ENCODE measurements at regions not wholly inside any gene's neighbourhood (a gene's known extent, or its start where the extent isn't known, plus 50 kb on each side); places are given as distances from the start of the nearest gene placed in this dataset.

DNA sequence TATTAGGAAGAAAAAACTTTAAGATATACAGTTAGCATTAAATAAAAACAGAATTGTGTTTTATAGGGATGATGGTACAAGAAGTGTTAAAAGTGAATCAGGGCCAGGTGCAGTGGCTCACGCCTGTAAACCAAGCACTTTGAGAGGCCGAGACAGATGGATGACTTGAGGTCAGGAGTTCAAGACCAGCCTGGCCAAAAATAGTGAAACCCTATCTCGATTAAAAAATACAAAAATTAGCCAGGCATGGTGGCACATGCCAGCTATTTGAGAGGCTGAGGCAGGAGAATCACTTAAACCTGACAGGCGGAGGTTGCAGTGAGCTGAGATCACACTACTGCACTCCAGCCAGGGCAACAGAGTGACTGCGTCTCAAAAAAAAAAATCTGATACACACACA lies 282.9 kb upstream of the ATP10B start:
- Mint-ChIP-seq H3K27me3 (ENCODE audit: unreplicated experiment) (no peaks in the 10 kb centered on the region), H3K9me3 (ENCODE audit: low read depth, unreplicated experiment) (peaks cover 3% of the 10 kb centered on the region), H3K36me3 (ENCODE audit: insufficient read depth, unreplicated experiment) (no peaks in the 10 kb centered on the region), H3K4me3 (ENCODE audit: low read depth, unreplicated experiment) (no peak overlapping the region), H3K4me1 (ENCODE audit: low read depth, unreplicated experiment) (no peaks in the 10 kb centered on the region), H3K27ac (ENCODE audit: unreplicated experiment) (no peak overlapping the region)
- TF ChIP-seq, protein P1, sequence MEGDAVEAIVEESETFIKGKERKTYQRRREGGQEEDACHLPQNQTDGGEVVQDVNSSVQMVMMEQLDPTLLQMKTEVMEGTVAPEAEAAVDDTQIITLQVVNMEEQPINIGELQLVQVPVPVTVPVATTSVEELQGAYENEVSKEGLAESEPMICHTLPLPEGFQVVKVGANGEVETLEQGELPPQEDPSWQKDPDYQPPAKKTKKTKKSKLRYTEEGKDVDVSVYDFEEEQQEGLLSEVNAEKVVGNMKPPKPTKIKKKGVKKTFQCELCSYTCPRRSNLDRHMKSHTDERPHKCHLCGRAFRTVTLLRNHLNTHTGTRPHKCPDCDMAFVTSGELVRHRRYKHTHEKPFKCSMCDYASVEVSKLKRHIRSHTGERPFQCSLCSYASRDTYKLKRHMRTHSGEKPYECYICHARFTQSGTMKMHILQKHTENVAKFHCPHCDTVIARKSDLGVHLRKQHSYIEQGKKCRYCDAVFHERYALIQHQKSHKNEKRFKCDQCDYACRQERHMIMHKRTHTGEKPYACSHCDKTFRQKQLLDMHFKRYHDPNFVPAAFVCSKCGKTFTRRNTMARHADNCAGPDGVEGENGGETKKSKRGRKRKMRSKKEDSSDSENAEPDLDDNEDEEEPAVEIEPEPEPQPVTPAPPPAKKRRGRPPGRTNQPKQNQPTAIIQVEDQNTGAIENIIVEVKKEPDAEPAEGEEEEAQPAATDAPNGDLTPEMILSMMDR (IDR thresholded peaks at IDR 0.05; ENCODE audit: unreplicated experiment): no peak
- DNase-seq: no peak
- BruUV-seq (replicated peaks): no TSS peak
- intact Hi-C loops (cut with micrococcal nuclease; ENCODE audit: unreplicated experiment): no loop called here
- CTCF ChIA-PET: interaction anchor here (0.6 kb wide), 1 partner anchor 16 kb away, joined by 3 read pairs; no protein-coding TSS in a partner anchor

DNA sequence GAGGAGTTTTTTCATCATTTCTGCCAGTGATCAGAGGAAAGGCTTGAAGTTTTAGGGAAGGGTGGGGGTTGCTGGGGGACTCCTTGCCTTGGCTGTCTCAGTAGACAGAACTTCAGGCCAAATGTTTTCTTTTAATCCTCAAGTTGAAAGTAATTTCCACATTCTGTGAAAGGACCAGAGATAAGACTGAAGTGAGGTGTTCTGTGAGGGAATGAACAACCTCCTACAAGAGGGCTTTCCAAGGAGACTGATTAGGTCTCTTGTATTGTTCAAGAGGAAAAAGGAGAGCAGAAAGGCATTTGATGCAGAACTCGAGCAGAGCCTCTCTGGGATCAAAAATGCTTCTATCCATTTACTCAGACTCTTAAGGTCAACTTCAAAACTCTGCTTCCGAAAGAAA lies 282.1 kb upstream of the ATP10B start:
- no peak for DNase-seq
- H3K36me3 Mint-ChIP-seq (ENCODE audit: insufficient read depth, unreplicated experiment): no peaks in the 10 kb centered on the region
- no peak overlapping the region for H3K27ac Mint-ChIP-seq (ENCODE audit: unreplicated experiment)
- TF ChIP-seq, protein P1 (IDR thresholded peaks at IDR 0.05; ENCODE audit: unreplicated experiment): no peak
- no peaks in the 10 kb centered on the region for H3K27me3 Mint-ChIP-seq (ENCODE audit: unreplicated experiment)
- no TSS peak for BruUV-seq (replicated peaks)
- H3K9me3 Mint-ChIP-seq (ENCODE audit: low read depth, unreplicated experiment): peaks cover 3% of the 10 kb centered on the region
- H3K4me1 Mint-ChIP-seq (ENCODE audit: low read depth, unreplicated experiment): no peaks in the 10 kb centered on the region
- no peak overlapping the region for H3K4me3 Mint-ChIP-seq (ENCODE audit: low read depth, unreplicated experiment)
- intact Hi-C loops (cut with micrococcal nuclease; ENCODE audit: unreplicated experiment): no loop called here
- CTCF ChIA-PET: no interaction called here

DNA sequence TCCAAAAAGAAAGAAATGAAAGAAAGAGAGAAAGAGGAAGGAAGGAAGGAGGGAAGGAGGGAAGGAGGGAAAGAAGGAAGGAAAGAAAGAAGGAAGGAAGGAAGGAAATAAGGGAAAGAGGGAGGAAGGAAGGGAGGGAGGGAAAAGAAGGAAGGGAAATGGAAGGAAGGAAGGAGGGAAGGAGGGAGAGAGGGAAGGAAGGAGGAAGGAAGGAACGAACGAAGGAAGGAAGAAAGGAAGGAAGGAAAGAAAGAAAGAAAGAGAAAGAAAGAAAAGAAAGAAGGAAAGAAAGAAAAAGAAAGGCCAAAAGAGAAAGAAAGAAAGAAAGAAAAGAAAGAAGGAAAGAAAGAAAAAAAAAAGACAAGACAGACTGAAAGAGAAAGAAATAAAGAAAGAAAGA lies 263.9 kb upstream of the ATP10B start:
- Mint-ChIP-seq H3K27ac (ENCODE audit: unreplicated experiment) (no peak overlapping the region), H3K9me3 (ENCODE audit: low read depth, unreplicated experiment) (peaks cover 19% of the 10 kb centered on the region), H3K4me1 (ENCODE audit: low read depth, unreplicated experiment) (no peaks in the 10 kb centered on the region), H3K27me3 (ENCODE audit: unreplicated experiment) (no peaks in the 10 kb centered on the region), H3K4me3 (ENCODE audit: low read depth, unreplicated experiment) (no peak overlapping the region), H3K36me3 (ENCODE audit: insufficient read depth, unreplicated experiment) (no peaks in the 10 kb centered on the region)
- CTCF ChIA-PET: no interaction called here
- BruUV-seq (replicated peaks): no TSS peak
- intact Hi-C loops (cut with micrococcal nuclease; ENCODE audit: unreplicated experiment): no loop called here
- DNase-seq: no peak
- TF ChIP-seq, protein P1 (IDR thresholded peaks at IDR 0.05; ENCODE audit: unreplicated experiment): no peak

DNA sequence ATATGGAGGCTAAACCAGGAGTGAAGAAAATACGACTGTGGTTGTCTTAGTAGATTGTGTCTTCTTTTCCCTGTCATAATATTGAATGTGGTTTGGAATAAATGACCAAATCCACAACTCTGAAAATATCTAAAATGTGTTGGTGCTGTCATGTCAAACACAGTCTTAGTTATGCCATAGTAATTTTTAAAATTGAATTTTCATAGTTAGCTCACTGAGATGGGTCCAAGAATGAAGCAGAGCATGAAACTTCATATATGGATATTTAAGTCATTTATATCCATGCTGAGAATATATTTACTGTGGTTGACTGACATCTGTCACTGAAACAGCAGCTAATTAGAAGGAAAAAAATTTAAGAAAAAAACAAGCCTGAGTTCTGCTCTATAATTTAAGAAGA lies 260.4 kb upstream of the ATP10B start:
- DNase-seq: no peak
- Mint-ChIP-seq H3K36me3 (ENCODE audit: insufficient read depth, unreplicated experiment) (no peaks in the 10 kb centered on the region), H3K4me3 (ENCODE audit: low read depth, unreplicated experiment) (no peak overlapping the region), H3K4me1 (ENCODE audit: low read depth, unreplicated experiment) (no peaks in the 10 kb centered on the region), H3K27ac (ENCODE audit: unreplicated experiment) (no peak overlapping the region), H3K9me3 (ENCODE audit: low read depth, unreplicated experiment) (peaks cover 18% of the 10 kb centered on the region), H3K27me3 (ENCODE audit: unreplicated experiment) (no peaks in the 10 kb centered on the region)
- TF ChIP-seq, protein P1 (IDR thresholded peaks at IDR 0.05; ENCODE audit: unreplicated experiment): no peak
- intact Hi-C loops (cut with micrococcal nuclease; ENCODE audit: unreplicated experiment): no loop called here
- BruUV-seq (replicated peaks): no TSS peak
- CTCF ChIA-PET: no interaction called here

DNA sequence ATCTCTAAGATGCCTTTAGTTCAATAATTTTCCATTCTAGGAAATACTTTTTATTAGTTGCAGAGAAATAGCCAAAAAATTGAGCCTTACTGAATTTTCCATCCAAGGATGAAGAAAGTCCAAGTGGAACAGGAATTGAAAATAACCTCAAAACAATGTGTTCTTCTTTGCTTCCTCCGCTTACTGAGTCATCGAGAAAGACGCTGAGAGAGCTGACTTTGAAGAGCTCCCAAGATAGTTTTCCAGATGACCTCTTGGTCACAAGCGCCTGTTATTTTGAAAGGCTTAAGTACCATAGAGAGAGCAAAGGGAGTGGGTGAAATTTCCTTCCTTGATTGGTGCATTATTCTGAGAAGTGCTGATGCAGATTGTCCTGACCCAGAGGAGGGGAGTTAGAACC lies 253.5 kb upstream of the ATP10B start:
- Mint-ChIP-seq H3K9me3 (ENCODE audit: low read depth, unreplicated experiment) (peaks cover 4% of the 10 kb centered on the region), H3K36me3 (ENCODE audit: insufficient read depth, unreplicated experiment) (no peaks in the 10 kb centered on the region), H3K27me3 (ENCODE audit: unreplicated experiment) (no peaks in the 10 kb centered on the region), H3K4me3 (ENCODE audit: low read depth, unreplicated experiment) (no peak overlapping the region), H3K27ac (ENCODE audit: unreplicated experiment) (no peak overlapping the region), H3K4me1 (ENCODE audit: low read depth, unreplicated experiment) (no peaks in the 10 kb centered on the region)
- TF ChIP-seq, protein P1 (IDR thresholded peaks at IDR 0.05; ENCODE audit: unreplicated experiment): no peak
- DNase-seq: no peak
- intact Hi-C loops (cut with micrococcal nuclease; ENCODE audit: unreplicated experiment): no loop called here
- no TSS peak for BruUV-seq (replicated peaks)
- CTCF ChIA-PET: no interaction called here

Measured in Calu3 (cell line).